Activated CD4-positive, alpha-beta memory T cell treated with anti-CD3 and anti-CD28 coated beads for 36 hours (primary cell): ENCODE measurements at regions not wholly inside any gene's neighbourhood (a gene's known extent, or its start where the extent isn't known, plus 50 kb on each side); places are given as distances from the start of the nearest gene placed in this dataset.
"Not testable (repeated sequence)": the region's sequence is repeated elsewhere in the genome, so short reads cannot be mapped to it uniquely, and the experiment has no call there.

ENCODE experiments used
- CTCF ChIA-PET: fragments of 350-600 bp; sonication (Branson Sonifier 250); formaldehyde crosslinking; loops from one replicate; lab custom pipeline; 2021; ENCODE audit warnings: antibody characterized with exemption, inconsistent platforms; lab: Charles Lee
- POLR2A ChIA-PET: fragments of 350-600 bp; sonication (Branson Sonifier 250); formaldehyde crosslinking; loops from one replicate; lab custom pipeline; 2021; ENCODE audit warnings: antibody characterized with exemption; lab: Charles Lee
- DNase-seq: peaks from one replicate; pipeline ENCODE4 v3.0.0-alpha.2; 2020
- H3K27ac Mint-ChIP-seq: one replicate; pipeline ENCODE4 v1.8.0; 2021; ENCODE audit warnings: mixed read lengths
- H3K27me3 Mint-ChIP-seq: one replicate; pipeline ENCODE4 v1.8.0; 2021; ENCODE audit warnings: mixed read lengths
- H3K36me3 Mint-ChIP-seq: one replicate; pipeline ENCODE4 v1.8.0; 2021; ENCODE audit warnings: mixed read lengths
- H3K4me1 Mint-ChIP-seq: one replicate; pipeline ENCODE4 v1.8.0; 2021; ENCODE audit warnings: low read depth, mixed read lengths
- H3K4me3 Mint-ChIP-seq: one replicate; pipeline ENCODE4 v1.8.0; 2021; ENCODE audit warnings: mild to moderate bottlenecking, mixed read lengths
- H3K9me3 Mint-ChIP-seq: one replicate; pipeline ENCODE4 v1.8.0; 2021; ENCODE audit warnings: mixed read lengths
- intact Hi-C: fragments of 100-400 bp; cut with micrococcal nuclease; formaldehyde crosslinking; loops from one replicate; pipeline ENCODE4 v1.15.1; 2023

- ChIA-PET POLR2A (interaction anchor here (1.6 kb wide), 1 partner anchor 12 kb away, joined by 4 read pairs; no protein-coding TSS in a partner anchor), CTCF (interaction anchor here (0.9 to 3.0 kb wide), 4 partner anchors 8 to 22 kb away, joined by 3 to 14 read pairs (median 4); no protein-coding TSS in a partner anchor)
- Mint-ChIP-seq H3K27ac (no peak overlapping the region), H3K4me1 (peaks cover 7% of the 10 kb centered on the region), H3K4me3 (no peak overlapping the region), H3K9me3 (peaks cover 12% of the 10 kb centered on the region), H3K27me3 (no peaks in the 10 kb centered on the region), H3K36me3 (peaks cover 5% of the 10 kb centered on the region)
- no peak for DNase-seq
- intact Hi-C loops, result no loop called here
These were observed 132.4 kb upstream of the PZP start for GRCh38 chr12:9340422-9341259.

- intact Hi-C loops, result loop anchor here (10.0 kb wide), 1 partner anchor 367 kb away; no protein-coding TSS in a partner anchor
- H3K36me3 Mint-ChIP-seq, result peaks cover 5% of the 10 kb centered on the region
- ChIA-PET CTCF (no interaction called here), POLR2A (no interaction called here)
- no peak for DNase-seq
- H3K27ac Mint-ChIP-seq, result no peak overlapping the region
- no peaks in the 10 kb centered on the region for H3K27me3 Mint-ChIP-seq
- H3K4me1 Mint-ChIP-seq, result peaks cover 7% of the 10 kb centered on the region
- no peak overlapping the region for H3K4me3 Mint-ChIP-seq
- peaks cover 12% of the 10 kb centered on the region for H3K9me3 Mint-ChIP-seq
These were observed 129.5 kb upstream of the PZP start for GRCh38 chr12:9337656-9338055.

- H3K27ac Mint-ChIP-seq, DNase-seq, H3K4me1 Mint-ChIP-seq, H3K4me3 Mint-ChIP-seq, CTCF ChIA-PET, H3K36me3 Mint-ChIP-seq, H3K27me3 Mint-ChIP-seq, POLR2A ChIA-PET: not testable (repeated sequence)
- intact Hi-C loops, result loop anchor here (10.0 kb wide), 1 partner anchor 368 kb away; no protein-coding TSS in a partner anchor
- H3K9me3 Mint-ChIP-seq, result peaks cover 12% of the 10 kb centered on the region
These were observed 128.3 kb upstream of the PZP start for GRCh38 chr12:9336375-9337011.

GRCh38 chr12:9335867-9336266, 127.7 kb upstream of the PZP start:
- DNase-seq, result no peak
- Mint-ChIP-seq H3K4me1 (peaks cover 5% of the 10 kb centered on the region), H3K36me3 (peaks cover 5% of the 10 kb centered on the region), H3K4me3 (no peak overlapping the region), H3K27me3 (no peaks in the 10 kb centered on the region), H3K9me3 (peaks cover 12% of the 10 kb centered on the region), H3K27ac (no peak overlapping the region)
- intact Hi-C loops, result loop anchor here (10.0 kb wide), 1 partner anchor 369 kb away; no protein-coding TSS in a partner anchor
- ChIA-PET CTCF (no interaction called here), POLR2A (no interaction called here)

GRCh38 chr12:9334964-9335363, 126.8 kb upstream of the PZP start:
- intact Hi-C loops, result loop anchor here (10.0 kb wide), 1 partner anchor 370 kb away; no protein-coding TSS in a partner anchor
- Mint-ChIP-seq H3K4me3 (no peak overlapping the region), H3K27me3 (no peaks in the 10 kb centered on the region), H3K4me1 (peaks cover 3% of the 10 kb centered on the region), H3K27ac (no peak overlapping the region), H3K9me3 (peaks cover 12% of the 10 kb centered on the region), H3K36me3 (peaks cover 5% of the 10 kb centered on the region)
- POLR2A ChIA-PET, result no interaction called here
- CTCF ChIA-PET, result no interaction called here
- DNase-seq, result no peak

- H3K36me3 Mint-ChIP-seq, result peaks cover 5% of the 10 kb centered on the region
- ChIA-PET CTCF (interaction anchor here (1.0 kb wide), 1 partner anchor 285 kb away, joined by 3 read pairs; no protein-coding TSS in a partner anchor), POLR2A (no interaction called here)
- DNase-seq, result no peak
- H3K4me3 Mint-ChIP-seq, result no peak overlapping the region
- no peak overlapping the region for H3K27ac Mint-ChIP-seq
- H3K9me3 Mint-ChIP-seq, result peaks cover 12% of the 10 kb centered on the region
- H3K4me1 Mint-ChIP-seq, result peaks cover 3% of the 10 kb centered on the region
- H3K27me3 Mint-ChIP-seq, result no peaks in the 10 kb centered on the region
- intact Hi-C loops, result loop anchor here (10.0 kb wide), 1 partner anchor 371 kb away; no protein-coding TSS in a partner anchor
These were observed 126.0 kb upstream of the PZP start for GRCh38 chr12:9334041-9334692.

- Mint-ChIP-seq H3K9me3 (peaks cover 12% of the 10 kb centered on the region), H3K36me3 (peaks cover 5% of the 10 kb centered on the region), H3K4me3 (no peak overlapping the region), H3K27me3 (no peaks in the 10 kb centered on the region), H3K4me1 (peaks cover 3% of the 10 kb centered on the region), H3K27ac (no peak overlapping the region)
- ChIA-PET CTCF (interaction anchor here (0.9 to 1.0 kb wide), 2 partner anchors 136 to 284 kb away, joined by 3 read pairs; no protein-coding TSS in a partner anchor), POLR2A (no interaction called here)
- intact Hi-C loops, result loop anchor here (10.0 kb wide), 1 partner anchor 372 kb away; no protein-coding TSS in a partner anchor
- DNase-seq, result no peak
These were observed 125.0 kb upstream of the PZP start for GRCh38 chr12:9333161-9333560.

GRCh38 chr12:9332564-9332963, 124.4 kb upstream of the PZP start:
- Mint-ChIP-seq H3K4me1 (peaks cover 4% of the 10 kb centered on the region), H3K27me3 (no peaks in the 10 kb centered on the region), H3K36me3 (peaks cover 5% of the 10 kb centered on the region), H3K27ac (no peak overlapping the region), H3K9me3 (peaks cover 12% of the 10 kb centered on the region), H3K4me3 (no peak overlapping the region)
- POLR2A ChIA-PET, result interaction anchor here (1.0 kb wide), 1 partner anchor 30 kb away, joined by 4 read pairs; no protein-coding TSS in a partner anchor
- CTCF ChIA-PET, result interaction anchor here (0.9 to 1.4 kb wide), 7 partner anchors 8 to 418 kb away, joined by 3 to 4 read pairs (median 3); no protein-coding TSS in a partner anchor
- no peak for DNase-seq
- intact Hi-C loops, result loop anchor here (10.0 kb wide), 1 partner anchor 372 kb away; no protein-coding TSS in a partner anchor

GRCh38 chr12:9331218-9331626, 123.0 kb upstream of the PZP start:
- Mint-ChIP-seq H3K27ac (no peak overlapping the region), H3K9me3 (peaks cover 2% of the 10 kb centered on the region), H3K27me3 (no peaks in the 10 kb centered on the region), H3K4me1 (peaks cover 6% of the 10 kb centered on the region), H3K4me3 (no peak overlapping the region), H3K36me3 (peaks cover 2% of the 10 kb centered on the region)
- ChIA-PET POLR2A (no interaction called here), CTCF (interaction anchor here (0.6 to 1.9 kb wide), 15 partner anchors 10 to 419 kb away, joined by 3 to 14 read pairs (median 4); no protein-coding TSS in a partner anchor)
- intact Hi-C loops, result loop anchor here (10.0 kb wide), 1 partner anchor 374 kb away; no protein-coding TSS in a partner anchor
- DNase-seq, result peak; percentile 76

GRCh38 chr12:9329019-9329418, 120.8 kb upstream of the PZP start:
- Mint-ChIP-seq H3K4me3 (no peak overlapping the region), H3K9me3 (no peaks in the 10 kb centered on the region), H3K27ac (no peak overlapping the region), H3K27me3 (no peaks in the 10 kb centered on the region), H3K4me1 (peaks cover 6% of the 10 kb centered on the region), H3K36me3 (no peaks in the 10 kb centered on the region)
- ChIA-PET POLR2A (no interaction called here), CTCF (interaction anchor here (1.8 kb wide), 1 partner anchor 379 kb away, joined by 6 read pairs; no protein-coding TSS in a partner anchor)
- intact Hi-C loops, result no loop called here
- DNase-seq, result no peak

- Mint-ChIP-seq H3K27ac (no peak overlapping the region), H3K4me1 (peaks cover 6% of the 10 kb centered on the region), H3K4me3 (no peak overlapping the region), H3K9me3 (no peaks in the 10 kb centered on the region), H3K36me3 (no peaks in the 10 kb centered on the region), H3K27me3 (no peaks in the 10 kb centered on the region)
- intact Hi-C loops, result no loop called here
- ChIA-PET CTCF (interaction anchor here (0.6 kb wide), 1 partner anchor 310 kb away, joined by 3 read pairs; no protein-coding TSS in a partner anchor), POLR2A (no interaction called here)
- no peak for DNase-seq
These were observed 119.9 kb upstream of the PZP start for GRCh38 chr12:9328065-9328464.
